DMS79 treated with DMSO at 0.1 percent for 48 hours (cell line): ENCODE measurements at regions not wholly inside any gene's neighbourhood (a gene's known extent, or its start where the extent isn't known, plus 50 kb on each side); places are given as distances from the start of the nearest gene placed in this dataset.
"Not testable (repeated sequence)": the region's sequence is repeated elsewhere in the genome, so short reads cannot be mapped to it uniquely, and the experiment has no call there.

ENCODE experiments used
- DNase-seq: peaks from one replicate; lab custom pipeline; 2025; lab: John Stamatoyannopoulos, UW

DNA sequence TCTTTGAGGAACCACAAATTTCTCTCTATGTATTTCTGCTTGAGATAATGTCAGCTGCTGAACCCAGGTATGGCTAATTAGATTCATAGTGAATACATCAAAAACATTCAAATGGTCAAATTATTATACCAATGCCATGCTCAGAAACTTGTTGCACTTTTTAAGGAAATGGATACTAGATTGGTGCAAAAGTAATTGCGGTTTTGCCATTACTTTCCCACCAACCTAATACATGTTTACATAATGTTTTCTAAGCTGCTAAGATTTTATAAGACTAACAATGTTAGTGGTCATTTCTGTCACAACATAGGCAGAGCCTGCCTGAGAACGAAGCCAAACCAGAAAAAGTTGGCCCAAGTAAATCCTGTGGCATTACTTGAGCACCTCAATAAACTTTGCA is 568.2 kb upstream of the LRATD1 start:
- no peak for DNase-seq

DNA sequence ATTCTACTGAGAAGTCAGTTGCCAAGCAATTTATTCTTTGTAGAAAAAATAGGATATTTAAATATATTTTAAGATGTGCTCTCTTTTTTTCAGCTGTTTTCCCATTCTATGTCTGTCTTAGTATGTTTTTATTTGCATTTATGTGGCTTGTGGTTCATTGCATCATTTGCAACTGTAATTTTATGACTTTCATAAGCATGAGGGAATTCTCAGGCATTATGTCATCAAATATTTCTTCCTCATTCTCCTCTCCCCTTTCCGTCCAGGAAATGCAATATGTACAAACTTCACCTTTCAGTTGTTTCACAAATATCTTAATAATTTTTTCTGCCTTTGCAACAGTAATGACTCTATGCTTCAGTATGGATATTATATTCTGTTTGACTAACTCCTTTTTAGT is 560.2 kb upstream of the LRATD1 start:
- no peak for DNase-seq

DNA sequence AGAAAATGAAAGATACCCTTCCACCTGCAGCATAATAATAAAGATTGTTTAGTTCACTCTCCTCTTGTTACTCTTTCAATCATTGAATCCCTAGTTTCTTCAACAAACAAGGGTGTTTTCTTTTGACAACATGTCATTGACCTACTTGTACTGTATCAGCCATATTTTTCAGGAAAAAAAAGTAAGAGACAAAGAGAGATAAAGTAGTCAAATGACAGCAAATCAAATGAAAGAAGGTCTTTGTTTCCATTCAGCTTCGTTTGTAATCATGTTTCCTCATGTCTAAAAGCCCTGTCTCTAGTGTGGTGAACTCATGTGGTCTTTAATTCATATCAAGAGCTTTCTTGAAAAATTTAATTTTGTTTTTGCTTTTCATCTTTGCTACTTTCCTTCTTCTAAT is 557.8 kb upstream of the LRATD1 start:
- no peak for DNase-seq

DNA sequence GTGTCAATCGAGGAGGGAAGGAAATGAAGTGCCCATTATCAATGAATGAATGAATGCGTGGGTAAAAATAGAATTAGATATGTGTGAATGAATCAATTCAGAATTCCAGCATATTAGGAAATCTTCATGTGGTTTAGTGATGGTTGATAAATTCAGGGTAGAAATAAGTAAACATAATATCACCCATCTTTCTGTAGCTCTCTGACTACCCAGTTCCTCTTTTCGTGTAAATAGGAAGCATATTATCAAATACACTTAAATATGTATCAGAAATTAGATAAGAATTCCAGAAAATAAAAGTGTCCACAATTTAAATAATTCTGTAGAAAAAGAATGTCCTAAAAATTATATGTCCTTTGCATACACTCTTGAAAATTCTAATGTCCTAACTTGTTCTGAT is 552.9 kb upstream of the LRATD1 start:
- no peak for DNase-seq

DNA sequence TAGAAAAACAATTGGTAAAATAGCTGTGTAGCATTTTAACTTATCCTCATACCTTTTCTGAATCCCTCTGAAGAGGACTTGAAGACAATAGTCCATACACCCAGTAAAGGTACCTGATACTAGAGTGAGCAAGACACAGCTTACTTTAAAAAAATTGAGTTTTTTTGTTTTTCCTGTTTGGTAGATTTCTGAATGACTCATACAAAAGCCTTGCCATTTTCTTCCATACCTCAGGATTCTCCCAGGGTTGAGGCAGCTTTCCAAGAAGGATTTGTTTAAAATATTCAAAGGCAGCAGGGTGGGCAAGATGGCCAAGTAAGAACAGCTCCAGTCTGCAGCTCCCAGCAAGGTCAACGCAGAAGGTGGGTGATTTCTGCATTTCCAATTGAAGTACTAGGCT is 551.0 kb upstream of the LRATD1 start:
- DNase-seq, result no peak

DNA sequence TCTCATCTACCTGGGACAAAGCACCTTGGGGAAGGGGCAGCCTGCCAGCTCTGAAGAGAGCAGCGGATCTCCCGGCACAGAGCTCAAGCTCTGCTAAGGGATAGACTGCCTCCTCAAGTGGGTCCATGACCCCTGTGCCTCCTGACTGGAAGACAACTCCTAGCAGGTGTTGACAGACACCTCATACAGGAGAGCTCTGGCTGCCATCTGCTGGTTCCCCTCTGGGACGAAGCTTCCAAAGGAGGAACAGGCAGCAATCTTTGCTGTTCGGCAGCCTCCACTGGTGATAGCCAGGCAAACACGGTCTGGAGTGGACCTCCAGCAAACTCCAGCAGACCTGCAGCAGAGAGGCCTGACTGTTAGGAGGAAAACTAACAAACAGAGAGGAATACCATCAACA is 549.9 kb upstream of the LRATD1 start:
- DNase-seq, result no peak

DNA sequence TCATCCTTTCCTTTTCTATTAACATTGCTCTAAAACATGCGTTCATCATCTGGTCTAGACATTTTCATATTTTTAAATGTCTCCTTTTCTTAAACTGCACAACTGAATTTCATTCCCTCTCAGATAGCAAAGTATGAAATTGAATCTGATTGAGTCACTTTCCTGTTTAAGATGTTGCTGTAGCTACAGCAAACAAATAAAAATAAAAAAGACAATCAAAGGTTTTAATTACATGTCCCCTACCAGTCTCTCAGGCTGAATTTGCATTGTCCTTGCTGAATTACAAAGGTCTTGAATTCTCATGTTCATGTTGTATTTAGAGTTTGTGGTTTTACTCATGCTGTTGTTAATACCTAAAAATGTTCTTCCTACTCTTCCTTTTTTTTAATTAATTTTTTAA is 537.9 kb upstream of the LRATD1 start:
- DNase-seq, result no peak

DNA sequence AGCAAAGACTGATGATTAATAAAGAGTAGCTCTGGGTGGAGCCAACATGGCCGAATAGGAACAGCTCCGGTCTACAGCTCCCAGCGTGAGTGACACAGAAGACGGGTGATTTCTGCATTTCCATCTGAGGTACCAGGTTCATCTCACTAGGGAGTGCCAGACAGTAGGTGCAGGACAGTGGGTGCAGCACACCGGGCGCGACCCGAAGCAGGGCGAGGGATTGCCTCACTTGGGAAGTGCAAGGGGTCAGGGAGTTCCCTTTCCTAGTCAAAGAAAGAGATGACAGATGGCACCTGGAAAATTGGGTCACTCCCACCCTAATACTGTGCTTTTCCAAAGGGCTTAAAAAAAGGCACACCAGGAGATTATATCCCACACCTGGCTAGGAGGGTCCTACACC is 533.4 kb upstream of the LRATD1 start:
- not testable (repeated sequence) for DNase-seq

DNA sequence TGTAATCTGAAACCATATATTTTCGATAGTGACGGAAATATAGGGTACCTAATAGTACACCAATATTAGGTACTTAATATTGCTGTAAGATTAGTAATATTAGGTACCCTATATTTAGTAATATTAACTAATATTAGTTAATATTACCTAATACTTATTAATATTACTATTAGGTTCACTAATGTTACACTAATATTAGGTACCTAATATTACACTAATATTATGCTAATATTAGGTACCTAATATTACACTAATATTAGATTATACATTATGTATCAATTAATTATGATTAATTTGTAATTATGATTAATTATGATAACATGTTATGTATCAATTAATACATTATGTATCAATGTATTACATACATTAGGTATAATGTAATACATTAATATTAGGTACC is 518.2 kb upstream of the LRATD1 start:
- DNase-seq, result no peak

DNA sequence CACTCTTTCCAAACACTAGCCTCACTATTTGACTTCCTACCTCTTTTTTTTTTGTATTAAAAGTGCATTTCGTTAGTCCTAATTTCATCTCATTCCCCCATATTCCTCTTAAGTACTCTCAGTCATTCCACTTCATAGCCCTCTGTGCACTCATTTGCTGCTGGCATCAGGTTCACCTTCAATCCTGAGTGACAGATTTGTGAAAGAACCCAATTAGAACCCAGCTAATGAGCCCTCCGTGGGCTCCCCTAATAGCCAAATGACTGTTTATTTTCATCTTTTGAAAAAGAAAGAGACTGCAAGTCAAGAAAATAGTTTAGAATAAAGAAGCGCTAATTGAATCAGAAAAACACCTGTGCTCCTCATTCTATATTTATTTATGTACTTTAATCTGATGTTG is 512.1 kb upstream of the LRATD1 start:
- no peak for DNase-seq

DNA sequence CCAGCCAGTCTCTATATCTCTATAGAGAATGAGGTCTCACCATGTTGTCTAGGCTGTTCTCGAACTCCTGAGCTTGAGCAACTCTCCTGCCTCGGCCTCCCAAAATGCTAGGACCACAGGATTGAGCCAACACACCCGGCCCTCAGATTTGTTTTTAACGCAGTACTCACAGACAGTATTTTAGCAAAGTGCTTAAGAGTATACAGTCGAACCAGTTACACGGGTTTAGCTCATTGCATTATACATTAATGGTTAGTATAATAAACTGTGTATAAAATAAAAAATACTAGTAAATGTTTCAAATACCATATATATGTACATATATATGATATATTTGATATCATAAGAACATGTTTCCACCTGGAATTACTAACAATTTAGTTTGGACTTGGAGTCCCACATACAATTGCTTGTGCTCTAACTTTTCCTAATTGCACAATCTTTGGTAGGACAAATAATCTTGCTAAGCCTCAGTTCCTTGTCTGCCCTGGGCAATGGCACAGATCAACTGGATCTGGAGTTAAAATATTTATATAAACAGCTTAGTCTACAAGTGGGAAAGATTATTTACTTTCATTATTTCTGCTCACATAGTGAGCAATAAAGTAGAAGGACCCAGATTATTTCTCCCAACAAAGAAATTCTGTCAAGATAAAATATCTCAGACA is 508.9 kb upstream of the LRATD1 start:
- no peak for DNase-seq

DNA sequence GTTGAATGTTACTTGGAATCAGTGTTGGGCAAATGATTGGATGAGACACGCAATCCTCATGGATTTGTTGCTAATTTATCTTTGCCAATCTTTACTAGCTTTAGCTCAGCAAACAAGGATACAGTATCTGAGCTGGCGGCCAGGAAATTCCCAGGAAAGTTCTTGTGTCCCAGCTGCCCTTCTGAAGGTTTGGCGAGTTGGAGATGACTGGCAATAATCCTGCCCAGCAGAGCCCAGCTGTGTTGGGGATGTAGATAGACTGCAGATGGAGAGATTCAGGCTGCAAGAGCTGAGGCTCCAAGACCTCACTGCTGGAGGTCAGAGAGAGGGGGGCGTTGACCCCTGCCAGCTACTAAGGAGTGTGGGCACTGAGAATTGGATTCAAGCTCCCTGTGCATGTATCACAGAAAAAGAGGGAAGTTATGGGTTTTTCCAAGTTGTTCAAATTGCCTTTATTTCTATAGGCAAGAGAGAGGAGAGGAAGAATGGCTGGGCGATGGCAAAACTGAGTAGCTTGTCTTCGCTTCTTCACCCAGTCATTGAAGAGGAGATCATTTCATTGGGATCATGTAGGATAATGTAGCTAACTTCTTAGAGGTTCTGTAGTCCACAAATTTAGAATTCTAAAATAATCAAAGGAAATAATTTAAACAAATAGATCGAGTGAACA is 506.8 kb upstream of the LRATD1 start:
- DNase-seq, result no peak

DNA sequence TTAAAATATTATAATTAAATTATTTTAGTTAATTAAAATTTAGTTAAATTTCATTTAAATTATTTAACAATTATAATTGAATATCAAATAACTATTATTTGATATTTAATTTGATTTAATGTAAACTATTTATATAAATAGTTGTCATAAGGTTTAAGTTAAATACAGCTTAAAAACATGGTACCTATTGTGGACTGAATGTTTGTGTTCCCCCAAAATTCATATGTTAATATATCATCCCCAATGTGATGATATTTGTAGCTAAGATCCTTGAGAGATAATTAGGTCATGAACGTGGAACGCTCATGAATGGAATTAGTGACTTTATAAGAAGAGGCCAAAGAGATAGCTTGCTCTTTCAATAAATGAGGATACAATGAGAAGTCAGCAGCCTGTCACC is 505.7 kb upstream of the LRATD1 start:
- no peak for DNase-seq

DNA sequence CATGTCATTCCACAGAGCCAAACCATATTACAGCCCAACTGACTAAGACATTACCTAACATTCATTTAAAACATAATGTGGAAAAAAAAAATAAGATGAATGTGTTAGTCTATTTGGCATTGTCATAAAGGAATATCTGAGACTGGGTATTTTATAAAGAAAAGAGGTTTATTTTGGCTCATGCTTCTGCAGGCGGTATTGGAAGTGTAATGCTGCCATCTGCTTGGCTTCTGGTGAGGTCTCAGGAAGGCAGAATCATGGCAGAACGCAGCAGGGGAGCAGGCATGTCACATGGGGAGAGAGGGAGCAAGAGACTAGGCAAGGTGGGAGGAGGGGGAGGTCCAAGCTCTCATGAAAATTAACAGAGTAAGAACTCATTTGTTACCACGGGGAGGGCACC is 504.8 kb upstream of the LRATD1 start:
- no peak for DNase-seq

DNA sequence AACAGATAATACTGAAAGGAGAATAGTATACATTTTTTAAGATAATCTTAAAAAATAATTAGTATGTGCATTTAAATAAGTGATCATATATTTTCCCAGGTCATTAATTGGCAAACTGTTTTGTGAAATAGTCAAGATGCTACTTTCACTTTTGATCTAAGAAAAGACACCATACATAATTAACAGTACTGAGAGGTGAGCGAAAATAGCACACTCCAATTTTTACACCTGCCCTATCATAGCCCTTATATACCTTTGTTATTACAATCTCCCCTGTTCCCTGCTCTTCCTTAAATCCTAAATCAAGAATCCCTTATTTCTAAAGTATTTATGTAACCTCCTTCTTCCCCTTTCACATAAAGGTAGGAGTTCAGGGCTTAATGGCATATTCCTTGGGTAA is 500.1 kb upstream of the LRATD1 start:
- DNase-seq, result no peak

DNA sequence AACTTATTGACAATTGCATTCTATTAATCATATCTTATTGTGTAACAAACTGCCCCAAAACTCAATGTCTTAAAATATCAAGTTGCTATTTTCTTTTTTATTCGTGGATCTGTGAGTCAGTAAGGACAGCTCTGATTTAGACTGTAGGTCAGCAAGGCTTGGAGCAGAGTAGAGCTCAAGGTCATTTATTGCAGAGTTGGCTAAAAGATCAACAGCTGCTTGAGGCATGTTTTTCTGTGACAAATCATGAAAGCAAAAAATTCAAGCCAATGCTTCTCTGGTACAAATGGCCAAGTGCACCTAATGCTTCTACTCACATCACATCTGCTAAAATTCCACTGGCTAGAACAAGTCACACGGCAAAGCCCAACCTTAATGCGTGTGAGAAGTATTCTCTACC is 497.7 kb upstream of the LRATD1 start:
- no peak for DNase-seq

DNA sequence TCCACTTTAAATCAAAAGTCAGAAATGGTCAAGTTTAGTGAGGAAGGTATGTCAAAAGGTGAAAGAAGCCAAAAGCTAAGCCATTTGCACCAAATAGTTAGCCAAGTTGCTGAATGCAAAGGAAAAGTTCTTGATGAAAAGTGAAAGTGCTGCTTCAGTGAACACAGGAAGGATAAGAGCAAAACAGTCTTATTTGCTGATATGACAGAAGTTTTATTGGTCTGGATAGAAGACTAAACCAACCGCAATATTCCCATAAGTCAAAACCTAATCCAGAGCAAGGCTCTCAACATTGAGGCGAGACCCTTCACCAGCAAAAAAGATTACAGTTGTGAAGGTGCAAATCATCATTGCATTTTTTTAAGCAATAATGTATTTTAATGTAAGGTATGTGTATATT is 496.5 kb upstream of the LRATD1 start:
- no peak for DNase-seq

DNA sequence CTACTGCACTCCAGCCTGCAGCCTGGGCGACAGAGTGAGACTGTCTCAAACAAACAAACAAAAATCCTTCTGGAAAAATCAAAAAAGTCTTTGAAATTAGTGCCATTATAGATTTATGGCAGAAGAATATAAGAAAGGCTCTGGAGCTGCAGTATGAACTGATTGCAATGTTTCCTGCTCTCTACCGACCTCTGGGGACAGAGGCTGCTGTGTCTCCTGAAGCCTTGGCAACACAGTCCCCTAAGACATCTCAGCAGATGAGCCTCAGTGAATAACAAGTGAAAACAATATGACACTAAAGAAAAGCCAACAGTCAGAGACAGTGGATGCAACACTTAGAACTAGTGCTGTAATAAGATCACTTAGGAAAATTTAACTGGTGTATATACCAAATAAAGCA is 494.9 kb upstream of the LRATD1 start:
- no peak for DNase-seq

DNA sequence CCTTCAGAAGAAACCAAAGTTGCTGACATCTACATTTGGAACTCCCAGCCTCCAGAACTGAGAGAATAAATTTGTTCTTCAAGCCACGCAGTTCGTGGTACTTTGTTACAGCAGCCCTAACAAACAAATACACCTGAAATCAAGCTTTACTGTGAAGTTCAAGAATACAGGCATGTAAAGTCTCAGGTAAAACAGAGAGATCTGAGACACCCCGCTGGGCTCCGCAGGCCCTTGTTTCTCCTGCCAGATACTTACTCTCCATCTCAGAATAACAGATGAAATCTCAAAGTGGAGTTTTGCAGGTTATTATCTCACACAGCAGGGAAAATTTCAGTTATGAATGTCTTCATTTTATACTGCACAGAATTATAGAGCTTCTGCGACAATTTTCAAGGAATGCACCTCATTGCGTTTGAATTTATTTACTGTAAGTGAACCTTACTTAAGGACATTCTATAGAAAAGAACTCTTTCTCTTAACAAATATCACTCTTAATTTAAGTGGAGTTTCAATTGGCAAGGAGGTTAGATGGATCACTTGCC is 492.4 kb upstream of the LRATD1 start:
- DNase-seq, result no peak

DNA sequence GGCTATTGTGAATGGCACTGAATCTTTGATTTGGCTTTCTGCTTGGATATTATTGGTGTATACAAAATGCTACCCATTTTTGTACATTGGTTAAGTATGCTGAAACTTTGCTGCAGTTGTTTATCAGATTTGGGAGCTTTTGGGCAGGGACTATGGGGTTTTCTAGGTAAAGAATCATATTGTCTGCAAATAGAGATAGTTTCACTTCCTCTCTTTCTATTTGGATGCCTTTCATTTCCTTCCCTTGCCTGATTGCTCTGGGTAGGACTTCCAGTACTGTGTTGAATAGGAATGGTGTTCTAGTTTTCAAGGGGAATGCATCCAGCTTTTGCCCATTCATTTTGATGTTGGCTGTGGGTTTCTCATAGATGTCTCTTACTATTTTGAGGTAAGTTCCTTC is 489.1 kb upstream of the LRATD1 start:
- DNase-seq, result no peak

DNA sequence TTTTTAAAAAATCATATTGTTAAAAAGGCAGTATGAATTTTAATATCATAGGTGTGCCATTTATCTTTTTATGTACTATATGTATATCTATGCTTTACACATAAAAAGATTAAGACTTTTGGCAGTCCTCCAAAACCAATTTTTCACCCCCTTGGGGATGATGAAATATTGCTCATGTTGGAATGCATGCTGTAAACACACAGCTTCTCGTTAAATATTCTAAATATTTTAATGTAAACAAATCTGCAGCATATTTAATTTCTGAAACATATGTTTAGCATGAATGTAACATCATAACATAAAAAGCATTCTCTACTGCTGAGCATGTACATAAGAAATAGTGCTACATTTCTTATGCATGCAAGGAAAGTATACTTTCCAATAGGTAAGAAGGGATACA is 484.3 kb upstream of the LRATD1 start:
- DNase-seq, result no peak

DNA sequence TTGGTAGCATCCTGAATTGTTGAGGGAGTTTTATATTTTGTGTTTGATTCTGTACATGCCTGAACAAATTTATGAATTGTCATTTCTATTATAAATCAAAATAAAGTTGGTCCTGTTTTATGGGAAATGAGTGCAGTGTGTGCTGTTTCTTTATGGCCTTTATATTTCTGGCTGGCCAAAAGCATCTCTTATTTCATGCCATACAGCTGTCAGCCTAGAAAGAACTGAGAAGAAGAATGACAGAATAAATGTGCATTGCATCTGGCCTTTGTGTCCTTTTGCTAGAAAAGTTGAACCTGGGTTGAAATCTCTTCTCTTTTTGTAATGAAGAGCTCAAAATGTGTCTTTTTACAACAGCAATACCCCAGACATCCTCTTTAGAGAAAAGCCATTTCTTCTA is 474.7 kb upstream of the LRATD1 start:
- DNase-seq, result no peak

DNA sequence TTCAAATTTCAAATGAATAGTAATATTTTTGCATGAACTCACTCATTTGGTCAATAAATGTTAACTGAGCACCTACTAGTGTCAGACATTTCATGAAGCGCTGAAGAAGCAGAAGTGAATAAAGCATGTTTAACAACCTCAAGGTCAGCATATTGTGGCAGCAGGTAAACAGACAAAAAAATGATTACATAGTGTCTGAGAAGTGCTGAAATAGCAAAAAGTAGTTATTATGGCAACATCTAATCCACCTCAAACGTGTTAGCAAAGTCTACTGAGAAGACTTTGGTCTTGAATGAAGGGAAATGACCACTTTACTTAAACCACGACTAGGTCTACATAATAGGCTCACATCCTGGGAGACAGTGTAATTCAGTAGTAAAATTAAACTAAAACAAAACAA is 452.2 kb upstream of the LRATD1 start:
- no peak for DNase-seq
